Esophagus (tissue), 2 donors: ENCODE measurements at regions not wholly inside any gene's neighbourhood (a gene's known extent, or its start where the extent isn't known, plus 50 kb on each side); places are given as distances from the start of the nearest gene placed in this dataset.

Experiments used
- H3K27ac ChIP-seq, 2 donors: one replicate each; pipeline ENCODE4 v1.5.1; 2013; ENCODE audit warnings: low read depth in 2 of 2, mild to moderate bottlenecking in 2 of 2, inconsistent platforms in 1 of 2, low read length in 1 of 2, moderate library complexity in 1 of 2
- H3K27me3 ChIP-seq, 2 donors: one replicate each; pipeline ENCODE4 v1.6.1; 2013; ENCODE audit warnings: low read length in 2 of 2, control low read depth in 1 of 2, mild to moderate bottlenecking in 1 of 2; ENCODE audit not compliant: insufficient read depth in 2 of 2, control insufficient read depth in 1 of 2
- H3K36me3 ChIP-seq, 2 donors: one replicate each; pipeline ENCODE4 v1.6.1; 2013; ENCODE audit warnings: low read length in 1 of 2; ENCODE audit not compliant: control insufficient read depth in 2 of 2, insufficient read depth in 2 of 2
- H3K4me1 ChIP-seq, 2 donors: one replicate each; pipeline ENCODE4 v1.6.1; 2013; ENCODE audit warnings: low read length in 1 of 2; ENCODE audit not compliant: control insufficient read depth in 2 of 2, insufficient read depth in 2 of 2
- H3K4me3 ChIP-seq, 2 donors: one replicate each; pipeline ENCODE4 v1.5.1; 2013; ENCODE audit warnings: low read length in 2 of 2, mild to moderate bottlenecking in 2 of 2, low read depth in 1 of 2, moderate library complexity in 1 of 2
- H3K9me3 ChIP-seq, 2 donors: one replicate each; pipeline ENCODE4 v1.6.1; 2013; ENCODE audit warnings: mild to moderate bottlenecking in 2 of 2, low read depth in 1 of 2, low read length in 1 of 2, moderate library complexity in 1 of 2; ENCODE audit not compliant: control insufficient read depth in 2 of 2, insufficient read depth in 1 of 2
- WGBS, 2 donors: extraction: QIAGEN DNeasy Blood & Tissue Kit; methylation state at CpG; one replicate each; pipeline ENCODE4 v1.1.7; 2013; 5-methylcytosine and 5-hydroxymethylcytosine counted together
- donor health status: healthy with polysubstance abuse.
- donor health status: Bipolar disorder and iron deficiency.

- no peak overlapping the region for H3K4me3 ChIP-seq
- no peaks in the 10 kb centered on the region for H3K36me3 ChIP-seq
- peaks cover 0 to 2% of the 10 kb centered on the region in 2 donors for H3K9me3 ChIP-seq
- no peaks in the 10 kb centered on the region for H3K4me1 ChIP-seq
- no peak overlapping the region for H3K27ac ChIP-seq
- WGBS, 2 donors, result 86 to 93% methylated on average over 3 of the region's 3 CpGs
- no peaks in the 10 kb centered on the region for H3K27me3 ChIP-seq
Measured at GRCh38 chr10:112887968-112888367, 62.1 kb upstream of the TCF7L2 start.

GRCh38 chr10:112895292-112895691 lies 54.8 kb upstream of the TCF7L2 start:
- H3K4me3 ChIP-seq, result no peak overlapping the region
- no peaks in the 10 kb centered on the region for H3K27me3 ChIP-seq
- no peaks in the 10 kb centered on the region for H3K36me3 ChIP-seq
- H3K27ac ChIP-seq, result no peak overlapping the region
- 90 to 91% methylated on average over 4 of the region's 4 CpGs for WGBS, 2 donors
- peaks cover 0 to 2% of the 10 kb centered on the region in 2 donors for H3K9me3 ChIP-seq
- H3K4me1 ChIP-seq, result peaks cover 0 to 4% of the 10 kb centered on the region in 2 donors

GRCh38 chr10:112896273-112896672 lies 53.8 kb upstream of the TCF7L2 start:
- Histone ChIP-seq H3K4me1 (peaks cover 0 to 4% of the 10 kb centered on the region in 2 donors), H3K27me3 (no peaks in the 10 kb centered on the region), H3K9me3 (peaks cover 0 to 2% of the 10 kb centered on the region in 2 donors), H3K36me3 (no peaks in the 10 kb centered on the region), H3K4me3 (no peak overlapping the region), H3K27ac (no peak overlapping the region)
- WGBS, 2 donors, result 74 to 95% methylated on average over 3 of the region's 3 CpGs

- H3K4me1 ChIP-seq, result peaks cover 0 to 4% of the 10 kb centered on the region in 2 donors
- H3K9me3 ChIP-seq, result peaks cover 0 to 2% of the 10 kb centered on the region in 2 donors
- no peaks in the 10 kb centered on the region for H3K27me3 ChIP-seq
- H3K36me3 ChIP-seq, result no peaks in the 10 kb centered on the region
- H3K4me3 ChIP-seq, result no peak overlapping the region
- WGBS, 2 donors, result 72 to 73% methylated on average over 5 of the region's 5 CpGs
- no peak overlapping the region for H3K27ac ChIP-seq
Measured at GRCh38 chr10:112896722-112897121, 53.3 kb upstream of the TCF7L2 start.

GRCh38 chr10:112898540-112899390 lies 51.3 kb upstream of the TCF7L2 start:
- WGBS, 2 donors, result 38 to 39% methylated on average over 24 of the region's 24 CpGs
- H3K27me3 ChIP-seq, result no peaks in the 10 kb centered on the region
- no peak overlapping the region for H3K27ac ChIP-seq
- H3K36me3 ChIP-seq, result no peaks in the 10 kb centered on the region
- H3K9me3 ChIP-seq, result peaks cover 0 to 2% of the 10 kb centered on the region in 2 donors
- peaks cover 0 to 4% of the 10 kb centered on the region in 2 donors for H3K4me1 ChIP-seq
- H3K4me3 ChIP-seq, result peak overlapping the region in 1 of 2 donors; percentile 5

- Histone ChIP-seq H3K27me3 (no peaks in the 10 kb centered on the region), H3K4me1 (peaks cover 0 to 4% of the 10 kb centered on the region in 2 donors), H3K36me3 (no peaks in the 10 kb centered on the region), H3K4me3 (no peak overlapping the region), H3K9me3 (peaks cover 0 to 2% of the 10 kb centered on the region in 2 donors), H3K27ac (no peak overlapping the region)
- WGBS, 2 donors, result 83 to 89% methylated on average over 8 of the region's 8 CpGs
Measured at GRCh38 chr10:112899391-112900065, 50.5 kb upstream of the TCF7L2 start.
